Stimulated activated CD4-positive, alpha-beta T cell treated with anti-CD3 and anti-CD28 coated beads, Interleukin-2, amount 100 ng/mL, for 4 hours (primary cell): ENCODE measurements at regions not wholly inside any gene's neighbourhood (a gene's known extent, or its start where the extent isn't known, plus 50 kb on each side); places are given as distances from the start of the nearest gene placed in this dataset.

Source experiments
- DNase-seq: peaks from one replicate; pipeline ENCODE4 v3.0.0-alpha.2; 2020; ENCODE audit warnings: low read depth

GRCh38 chr2:207289295-207290018 is 123.7 kb upstream of the KLF7 start:
- no peak for DNase-seq

- no peak for DNase-seq
These were observed 125.3 kb upstream of the KLF7 start for GRCh38 chr2:207290833-207291624.

GRCh38 chr2:207291625-207292252 is 126.0 kb upstream of the KLF7 start:
- no peak for DNase-seq

- no peak for DNase-seq
These were observed 130.7 kb upstream of the KLF7 start for GRCh38 chr2:207296265-207296948.

GRCh38 chr2:207300817-207301216 is 135.1 kb upstream of the KLF7 start:
- no peak for DNase-seq

GRCh38 chr2:207304761-207305160 is 139.0 kb upstream of the KLF7 start:
- no peak for DNase-seq

- no peak for DNase-seq
These were observed 142.9 kb upstream of the KLF7 start for GRCh38 chr2:207308519-207309224.

GRCh38 chr2:207311316-207312005 is 145.7 kb upstream of the KLF7 start:
- DNase-seq = no peak

- DNase-seq = no peak
These were observed 146.2 kb upstream of the KLF7 start for GRCh38 chr2:207312006-207312356.

GRCh38 chr2:207313947-207314346 is 148.2 kb upstream of the KLF7 start:
- DNase-seq = no peak

- no peak for DNase-seq
These were observed 149.4 kb upstream of the KLF7 start for GRCh38 chr2:207315131-207315530.

GRCh38 chr2:207316484-207316883 is 150.7 kb upstream of the KLF7 start:
- no peak for DNase-seq

- no peak for DNase-seq
These were observed 151.2 kb upstream of the KLF7 start for GRCh38 chr2:207316906-207317305.

GRCh38 chr2:207317378-207317984 is 151.7 kb upstream of the KLF7 start:
- DNase-seq = no peak

- DNase-seq = no peak
These were observed 152.5 kb upstream of the KLF7 start for GRCh38 chr2:207318181-207318628.

GRCh38 chr2:207319316-207319715 is 153.6 kb upstream of the KLF7 start:
- DNase-seq = no peak

GRCh38 chr2:207320381-207321159 is 154.8 kb upstream of the KLF7 start:
- no peak for DNase-seq

GRCh38 chr2:207321514-207321913 is 155.8 kb upstream of the KLF7 start:
- DNase-seq = no peak

GRCh38 chr2:207324001-207324400 is 158.3 kb upstream of the KLF7 start:
- DNase-seq = no peak

GRCh38 chr2:207327513-207327912 is 161.8 kb upstream of the KLF7 start:
- DNase-seq = no peak
